ENCODE measurements at regions not wholly inside any gene's neighbourhood (a gene's known extent, or its start where the extent isn't known, plus 50 kb on each side); places are given as distances from the start of the nearest gene placed in this dataset.

DNA sequence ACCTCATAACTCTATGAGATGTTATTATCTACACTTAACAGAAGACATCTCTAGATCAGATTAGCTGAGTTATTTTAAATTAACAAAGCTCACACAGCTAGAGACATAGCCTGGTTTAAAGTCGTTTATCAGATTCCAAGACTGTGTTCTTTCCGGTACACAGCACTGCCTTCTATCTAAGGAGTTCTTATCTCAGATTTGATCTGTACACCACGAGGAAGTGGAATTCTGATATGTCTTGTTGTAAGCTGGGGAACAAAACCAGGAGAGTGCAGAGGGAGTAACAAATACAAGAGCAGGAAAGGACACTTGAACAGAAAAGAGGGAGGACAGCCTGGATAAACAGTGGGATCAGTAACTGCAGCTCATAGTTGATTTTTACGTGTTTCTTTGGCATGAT, 61.7 kb upstream of the KCNMB2 start:
- Histone ChIP-seq H3K27me3 (no peaks in the 10 kb centered on the region), H3K4me1 (no peaks in the 10 kb centered on the region), H3K9me3 (no peaks in the 10 kb centered on the region), H3K36me3 (ENCODE audit: low read depth, missing control alignments) (no peaks in the 10 kb centered on the region), H3K4me3 (no peak overlapping the region), H3K27ac (no peak overlapping the region)
- intact Hi-C loops (cut with DNase I; ENCODE audit: low total_unique reads): loop anchor here (1.0 kb wide), 1 partner anchor 9 kb away; no protein-coding TSS in a partner anchor
- DNase-seq: no peak
- TF ChIP-seq CTCF (IDR thresholded peaks at IDR 0.05) (no peak), POLR2A (IDR thresholded peaks at IDR 0.05) (no peak)
- 37 to 38% methylated on average over 4 of the region's 4 CpGs for WGBS, 2 donors

GRCh38 chr3:178475062-178475461, 61.2 kb upstream of the KCNMB2 start:
- Histone ChIP-seq H3K9me3 (no peaks in the 10 kb centered on the region), H3K4me3 (no peak overlapping the region), H3K36me3 (ENCODE audit: low read depth, missing control alignments) (no peaks in the 10 kb centered on the region), H3K27me3 (no peaks in the 10 kb centered on the region), H3K27ac (no peak overlapping the region), H3K4me1 (no peaks in the 10 kb centered on the region)
- TF ChIP-seq POLR2A (IDR thresholded peaks at IDR 0.05): no peak
- no peak for TF ChIP-seq CTCF (IDR thresholded peaks at IDR 0.05)
- intact Hi-C loops (cut with DNase I; ENCODE audit: low total_unique reads): no loop called here
- 88% methylated on average over 3 of the region's 3 CpGs for WGBS, 2 donors
- no peak for DNase-seq

DNA sequence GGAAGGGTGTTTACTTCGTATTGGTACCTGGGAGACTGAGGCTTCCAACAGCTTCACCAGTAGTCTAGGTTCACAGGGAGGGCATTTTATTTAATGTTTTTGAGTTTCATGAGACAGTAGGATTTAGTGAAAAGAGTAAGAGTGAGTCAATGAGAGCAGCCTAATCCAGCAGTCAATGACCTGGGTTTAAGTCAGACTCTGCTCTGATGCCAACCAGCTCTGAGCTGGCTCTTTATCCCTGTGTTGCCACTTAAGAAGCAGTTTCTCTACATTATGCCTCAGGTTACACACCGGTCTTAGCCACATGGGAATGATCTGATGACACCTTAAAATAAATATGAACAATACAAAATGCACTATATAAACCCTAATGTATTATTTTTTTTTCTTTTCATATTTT, 59.4 kb upstream of the KCNMB2 start:
- Histone ChIP-seq H3K4me1 (no peaks in the 10 kb centered on the region), H3K9me3 (no peaks in the 10 kb centered on the region), H3K4me3 (no peak overlapping the region), H3K27me3 (no peaks in the 10 kb centered on the region), H3K27ac (no peak overlapping the region), H3K36me3 (ENCODE audit: low read depth, missing control alignments) (no peaks in the 10 kb centered on the region)
- intact Hi-C loops (cut with DNase I; ENCODE audit: low total_unique reads): no loop called here
- TF ChIP-seq CTCF (IDR thresholded peaks at IDR 0.05): no peak
- TF ChIP-seq POLR2A (IDR thresholded peaks at IDR 0.05): no peak
- no peak for DNase-seq
- WGBS, 2 donors: 85 to 86% methylated on average over 2 of the region's 2 CpGs

DNA sequence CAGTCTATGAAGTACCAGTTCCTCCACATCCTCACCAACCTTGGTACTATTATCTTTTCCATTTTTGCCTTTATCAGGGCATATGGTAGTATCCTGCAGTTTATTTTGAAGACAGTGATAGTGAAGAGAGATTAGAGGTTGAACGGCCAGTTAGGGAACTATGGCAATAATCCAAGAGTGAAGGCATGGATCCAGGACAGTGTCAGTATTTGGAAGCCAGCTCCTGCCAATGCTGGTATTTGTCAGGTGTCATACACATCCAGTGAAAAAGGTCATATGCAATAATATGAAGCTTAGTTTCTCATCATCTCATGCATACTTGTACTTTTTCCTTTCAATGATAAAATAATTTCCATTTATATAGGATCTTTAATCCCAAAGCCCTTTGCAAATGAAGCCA, 56.8 kb upstream of the KCNMB2 start:
- H3K27me3 ChIP-seq: no peaks in the 10 kb centered on the region
- DNase-seq: no peak
- H3K27ac ChIP-seq: no peak overlapping the region
- H3K4me1 ChIP-seq: no peaks in the 10 kb centered on the region
- H3K36me3 ChIP-seq (ENCODE audit: low read depth, missing control alignments): no peaks in the 10 kb centered on the region
- TF ChIP-seq POLR2A (IDR thresholded peaks at IDR 0.05) (no peak), CTCF (IDR thresholded peaks at IDR 0.05) (no peak)
- 44 to 50% methylated on average over 1 of the region's 1 CpG for WGBS, 2 donors
- no peaks in the 10 kb centered on the region for H3K9me3 ChIP-seq
- H3K4me3 ChIP-seq: no peak overlapping the region
- intact Hi-C loops (cut with DNase I; ENCODE audit: low total_unique reads): no loop called here

DNA sequence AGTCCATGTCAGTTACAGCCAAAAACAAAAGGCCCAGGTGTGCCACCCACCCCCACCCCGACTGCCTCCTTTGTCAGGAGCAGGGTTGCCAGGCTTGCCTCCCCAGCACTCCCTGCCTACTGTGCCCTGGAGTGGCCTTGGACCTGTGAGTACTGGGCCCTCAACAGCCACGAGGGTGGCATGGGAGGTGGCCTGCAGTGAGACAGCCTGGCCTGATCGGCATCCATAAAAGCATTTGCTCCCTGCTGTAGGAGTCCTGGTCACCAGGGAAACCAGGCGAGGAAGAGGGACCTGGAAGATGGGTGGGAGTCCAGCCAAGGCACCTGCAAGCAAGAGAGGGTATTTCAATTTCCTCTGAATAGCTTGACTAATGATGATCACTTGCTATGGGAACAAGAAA, 56.4 kb upstream of the KCNMB2 start:
- WGBS, 2 donors: 66% methylated on average over 4 of the region's 4 CpGs
- TF ChIP-seq POLR2A (IDR thresholded peaks at IDR 0.05) (no peak), CTCF (IDR thresholded peaks at IDR 0.05) (no peak)
- Histone ChIP-seq H3K27ac (no peak overlapping the region), H3K9me3 (no peaks in the 10 kb centered on the region), H3K4me3 (no peak overlapping the region), H3K27me3 (no peaks in the 10 kb centered on the region), H3K36me3 (ENCODE audit: low read depth, missing control alignments) (no peaks in the 10 kb centered on the region), H3K4me1 (no peaks in the 10 kb centered on the region)
- intact Hi-C loops (cut with DNase I; ENCODE audit: low total_unique reads): no loop called here
- no peak for DNase-seq

Data from testis (tissue), 2 donors.